NCI-H2227 (cell line): ENCODE measurements at regions not wholly inside any gene's neighbourhood (a gene's known extent, or its start where the extent isn't known, plus 50 kb on each side); places are given as distances from the start of the nearest gene placed in this dataset.
A peak's percentile ranks its signal among the peaks of the same experiment; 100 is the strongest.
"Not testable (repeated sequence)": the region's sequence is repeated elsewhere in the genome, so short reads cannot be mapped to it uniquely, and the experiment has no call there.

Source experiments
- DNase-seq: peaks from one replicate; lab custom pipeline; 2025; ENCODE audit not compliant: unreplicated experiment; lab: John Stamatoyannopoulos, UW

DNA sequence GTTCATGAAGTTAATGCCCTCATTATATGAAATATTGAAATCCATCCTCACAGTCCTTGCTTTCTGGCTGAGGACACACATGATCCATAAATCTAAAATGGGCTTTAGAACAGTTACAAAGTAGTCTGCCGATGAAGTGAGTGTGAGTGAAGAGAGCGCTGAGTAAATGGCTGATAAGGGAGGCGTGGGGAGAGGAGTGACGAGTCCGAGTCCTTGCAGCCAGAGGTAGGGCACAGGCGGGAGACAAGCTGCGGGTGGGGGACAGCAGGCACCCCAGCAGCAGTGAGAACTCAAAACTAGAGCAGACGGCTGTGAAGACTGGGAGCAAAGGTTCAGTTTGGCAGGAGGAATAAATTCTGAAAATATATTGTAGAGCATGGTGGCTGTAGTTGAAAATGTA is 140.1 kb upstream of the ATP2B1 start:
- no peak for DNase-seq

DNA sequence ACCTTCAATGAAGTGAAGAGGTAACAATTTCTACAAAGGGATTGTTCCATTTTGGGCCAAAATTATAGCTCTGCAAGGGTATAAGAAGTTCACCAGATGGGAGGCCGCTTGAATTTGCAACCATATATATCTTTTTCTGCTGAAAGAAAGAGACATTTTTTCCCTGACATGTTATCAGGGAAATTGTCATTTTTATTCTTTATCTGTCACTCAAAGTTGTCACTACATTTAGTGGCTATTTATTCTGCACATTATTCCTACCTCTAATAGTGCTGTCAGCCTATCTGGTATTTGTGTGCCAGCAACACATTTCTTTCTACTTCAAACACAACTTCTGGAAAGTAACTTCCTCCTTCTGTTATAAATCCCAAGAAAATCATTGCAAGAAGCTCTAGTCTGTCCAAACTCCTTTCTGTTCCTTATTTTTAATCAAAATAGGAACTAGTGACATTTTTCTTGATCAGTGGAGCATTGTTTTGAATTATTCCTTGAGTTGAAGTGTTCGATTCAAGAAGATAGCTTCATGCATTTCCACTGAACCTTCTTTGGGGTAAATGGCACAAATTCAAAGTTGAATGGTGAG is 137.9 kb upstream of the ATP2B1 start:
- DNase-seq: no peak

DNA sequence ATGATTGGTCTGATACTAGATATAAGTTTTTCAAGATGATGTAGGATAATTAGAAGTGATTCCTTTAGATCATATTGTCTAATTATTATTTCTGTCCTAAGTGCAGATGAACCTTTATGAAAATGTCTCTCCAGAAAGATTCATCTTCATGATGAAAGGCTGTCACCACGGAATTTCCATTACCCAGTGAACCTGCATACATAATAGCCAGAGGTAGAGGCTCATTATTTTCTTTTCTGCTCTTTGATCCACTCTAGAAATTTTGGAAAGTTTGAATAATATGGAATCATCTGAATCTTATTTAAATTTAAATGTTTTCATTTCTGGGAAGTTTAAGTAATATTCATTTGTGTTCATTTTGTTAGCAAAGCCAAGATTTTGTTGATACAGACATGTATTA is 137.1 kb upstream of the ATP2B1 start:
- no peak for DNase-seq

DNA sequence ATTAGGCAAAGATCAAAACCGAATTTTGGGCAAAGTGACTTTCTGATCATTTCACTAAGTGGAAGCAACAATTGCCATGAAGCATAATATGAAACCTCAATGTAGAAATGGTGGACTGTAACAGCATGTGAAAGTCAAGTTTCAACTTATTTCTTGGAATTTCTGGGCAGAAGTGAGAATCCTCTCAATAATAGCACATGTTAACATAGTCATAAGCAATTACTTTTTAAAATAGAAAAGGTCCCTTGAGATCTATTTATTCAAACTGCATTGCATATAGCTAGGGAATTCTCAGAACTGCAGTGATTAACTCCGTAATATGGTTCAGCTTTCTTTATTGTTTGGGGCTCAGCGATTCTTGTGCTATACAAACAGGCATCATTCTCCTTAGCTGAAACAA is 136.7 kb upstream of the ATP2B1 start:
- DNase-seq: no peak

DNA sequence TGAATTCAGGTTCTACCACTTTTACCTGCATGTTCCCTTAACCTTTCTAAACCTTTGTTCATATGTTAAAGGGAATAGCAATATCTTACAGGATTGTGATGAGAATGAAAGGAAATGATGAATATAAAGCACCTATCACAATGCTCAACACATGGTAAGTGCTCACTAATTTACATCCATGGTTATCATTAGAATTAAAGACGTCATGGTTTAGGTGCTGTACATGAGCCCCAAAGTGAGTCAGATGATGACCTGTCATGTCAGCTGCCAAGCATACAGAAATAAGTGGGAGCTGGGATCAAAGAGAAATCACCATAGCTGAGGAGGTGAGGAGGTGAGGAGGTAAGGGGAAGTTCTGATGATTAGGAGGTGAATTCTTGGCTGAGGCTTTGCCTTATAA is 135.9 kb upstream of the ATP2B1 start:
- DNase-seq: no peak

DNA sequence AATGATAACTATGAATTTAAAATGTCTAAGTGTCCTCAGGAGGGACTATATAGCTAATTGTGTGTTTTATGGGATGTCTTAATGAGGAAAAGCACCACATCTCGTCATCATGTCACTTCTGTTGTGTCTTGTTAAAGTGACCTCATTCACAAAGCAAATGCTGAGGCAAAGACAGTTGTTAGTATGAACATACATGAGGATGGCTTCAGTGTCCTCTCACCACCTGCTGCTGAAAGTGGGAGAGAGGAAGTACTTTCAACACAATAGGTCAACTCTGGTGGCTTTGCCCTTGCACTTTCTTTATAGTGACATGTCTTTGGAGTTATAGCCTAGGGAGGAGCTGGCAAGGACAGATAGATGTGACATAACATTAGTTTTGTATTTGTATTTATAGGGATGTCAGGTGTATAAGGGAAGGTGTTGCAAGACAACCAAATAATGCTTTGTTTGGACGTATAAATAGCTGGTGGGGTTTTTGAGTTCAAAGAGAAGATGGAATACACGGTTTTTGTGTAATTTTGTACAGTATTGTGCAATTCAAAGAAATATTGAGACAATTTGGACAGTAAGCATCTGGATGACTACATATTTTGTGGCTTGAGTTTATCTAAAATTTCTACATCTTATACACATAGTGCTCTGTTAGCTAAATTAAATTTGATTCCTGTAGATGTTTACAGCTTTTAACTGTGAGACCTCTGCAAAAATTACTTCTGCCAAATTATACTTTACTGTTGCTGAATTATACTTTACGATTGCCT is 131.7 kb upstream of the ATP2B1 start:
- no peak for DNase-seq

DNA sequence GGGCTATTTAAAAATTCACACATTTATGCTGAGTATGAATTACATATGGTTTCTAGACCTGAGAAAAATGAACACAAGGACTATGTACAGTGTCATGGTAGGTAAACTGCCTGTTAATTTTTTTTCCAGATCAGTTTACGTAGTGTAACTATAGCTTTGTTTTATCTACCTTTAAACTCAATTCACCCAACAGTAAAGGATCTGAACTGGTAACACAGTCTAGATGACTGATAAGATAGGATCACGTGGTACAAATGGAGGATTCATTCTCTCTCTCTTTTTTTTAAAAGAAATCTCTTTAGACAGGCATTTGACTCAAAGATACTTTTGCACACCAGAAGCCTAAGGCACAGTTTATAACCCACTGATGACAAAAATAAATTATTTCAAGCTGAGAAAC is 130.8 kb upstream of the ATP2B1 start:
- no peak for DNase-seq

DNA sequence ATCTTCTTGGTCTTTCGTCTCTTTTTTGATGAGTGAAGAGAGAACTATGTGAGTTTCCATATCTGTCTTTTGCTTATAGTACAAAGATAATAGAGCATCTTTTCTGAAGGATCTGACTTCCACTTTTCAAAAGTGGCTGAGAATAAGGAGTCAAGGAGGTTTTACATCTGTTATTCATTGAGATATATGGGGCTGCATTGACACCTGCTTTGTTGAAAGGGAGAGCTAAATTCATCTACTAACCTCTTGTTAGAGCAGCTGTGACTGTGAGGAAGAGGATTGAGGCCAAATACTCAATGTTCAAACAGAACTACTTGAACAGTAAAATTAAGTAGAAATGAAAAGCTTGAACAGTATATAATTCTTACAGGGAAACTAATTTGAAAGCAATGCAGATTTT is 130.2 kb upstream of the ATP2B1 start:
- no peak for DNase-seq

DNA sequence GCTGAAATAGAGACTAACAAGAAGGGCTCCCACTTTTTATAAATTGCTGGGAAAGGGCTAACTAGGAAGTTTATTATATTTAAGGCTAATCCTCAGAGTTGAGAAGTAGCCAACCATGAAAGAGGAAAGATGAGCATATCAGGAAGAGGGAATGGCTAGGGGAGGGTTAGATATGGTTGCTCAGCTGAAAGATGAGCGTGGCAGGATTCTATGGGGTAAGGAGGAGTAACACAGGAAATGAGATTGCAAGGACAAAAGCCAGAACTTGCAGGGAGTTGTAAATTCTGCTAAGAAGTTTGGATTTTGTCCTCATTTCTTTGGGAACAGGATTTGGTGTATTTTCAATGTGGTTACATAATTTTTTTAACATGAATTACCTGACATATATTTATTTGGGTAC is 127.4 kb upstream of the ATP2B1 start:
- DNase-seq: no peak

DNA sequence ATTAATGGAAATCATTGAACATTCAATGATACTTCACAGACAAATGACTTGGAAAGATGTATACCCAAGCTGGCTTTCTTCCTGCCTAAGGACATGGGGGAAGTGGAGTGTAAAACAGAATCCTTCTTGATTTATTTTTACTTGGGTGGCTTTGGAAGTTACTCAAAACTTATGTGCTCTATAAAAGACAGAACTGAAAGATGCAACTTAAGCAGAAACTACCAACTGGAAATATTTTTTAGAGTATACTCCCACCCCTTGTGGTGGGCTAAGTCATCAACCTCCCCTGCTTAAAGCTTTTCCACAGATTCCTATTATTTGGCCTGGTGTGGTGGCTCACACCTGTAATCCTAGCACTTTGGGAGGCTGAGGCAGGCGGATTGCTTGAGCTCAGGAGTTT is 126.0 kb upstream of the ATP2B1 start:
- DNase-seq: no peak

DNA sequence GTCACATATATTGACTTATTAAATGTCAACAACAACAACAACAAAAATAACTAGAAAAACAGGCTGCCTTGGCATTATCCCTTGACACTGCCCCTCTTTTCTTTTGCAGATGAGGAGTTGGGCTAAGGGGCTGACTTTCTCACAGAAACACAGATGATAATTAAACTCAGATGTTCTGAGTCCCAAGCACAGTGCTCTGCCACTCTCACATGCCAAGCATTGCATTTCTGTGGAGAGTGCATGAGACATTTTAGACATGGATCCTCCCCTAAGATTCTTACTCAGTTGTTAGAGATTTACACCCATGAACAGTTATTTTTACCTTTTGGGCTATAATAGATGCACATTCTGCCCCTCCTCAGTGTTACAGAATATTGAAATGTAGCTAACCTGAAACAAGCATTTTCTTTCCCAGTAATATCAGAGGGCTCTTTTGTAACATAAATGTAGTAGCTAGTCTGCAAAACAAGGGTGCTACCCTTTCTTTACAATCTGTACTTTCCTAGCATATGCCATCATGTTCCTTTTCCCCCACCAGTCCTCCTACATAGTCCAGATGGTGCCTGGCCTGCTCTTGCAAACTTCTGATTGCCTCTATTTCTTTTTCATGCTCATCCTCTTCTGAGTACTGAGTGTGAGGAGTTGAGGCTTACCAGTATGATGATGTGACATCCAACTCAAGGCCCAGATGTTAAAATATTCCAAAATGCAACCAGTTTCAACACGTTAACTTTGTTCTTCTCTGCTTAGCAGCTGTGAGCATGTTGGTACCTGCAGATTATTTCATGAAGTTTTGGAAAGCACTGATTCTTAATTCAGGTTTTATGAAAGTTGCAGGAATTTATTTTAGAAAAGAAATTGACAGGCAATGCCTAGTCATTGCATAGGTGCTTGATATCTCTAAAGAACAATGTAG is 125.0 kb upstream of the ATP2B1 start:
- no peak for DNase-seq

DNA sequence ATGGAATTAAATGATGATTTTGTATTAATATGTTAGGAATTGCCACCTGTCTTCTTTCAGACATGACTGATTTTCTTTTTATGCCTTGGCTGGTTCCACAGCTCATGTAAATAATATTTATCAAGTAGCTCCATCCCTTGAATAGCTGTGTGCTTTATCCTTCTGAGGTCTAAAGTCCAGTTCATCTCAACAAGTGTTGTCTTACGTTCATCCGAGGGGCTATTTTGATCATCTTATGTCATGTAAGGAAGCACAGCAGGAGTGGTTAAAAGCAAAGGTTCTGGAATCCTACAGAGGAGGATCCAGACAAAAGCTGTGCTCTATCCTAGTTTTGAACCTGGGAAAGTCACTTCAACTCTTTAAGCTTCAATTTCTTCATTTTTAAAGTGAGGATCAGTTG is 123.7 kb upstream of the ATP2B1 start:
- DNase-seq: no peak

DNA sequence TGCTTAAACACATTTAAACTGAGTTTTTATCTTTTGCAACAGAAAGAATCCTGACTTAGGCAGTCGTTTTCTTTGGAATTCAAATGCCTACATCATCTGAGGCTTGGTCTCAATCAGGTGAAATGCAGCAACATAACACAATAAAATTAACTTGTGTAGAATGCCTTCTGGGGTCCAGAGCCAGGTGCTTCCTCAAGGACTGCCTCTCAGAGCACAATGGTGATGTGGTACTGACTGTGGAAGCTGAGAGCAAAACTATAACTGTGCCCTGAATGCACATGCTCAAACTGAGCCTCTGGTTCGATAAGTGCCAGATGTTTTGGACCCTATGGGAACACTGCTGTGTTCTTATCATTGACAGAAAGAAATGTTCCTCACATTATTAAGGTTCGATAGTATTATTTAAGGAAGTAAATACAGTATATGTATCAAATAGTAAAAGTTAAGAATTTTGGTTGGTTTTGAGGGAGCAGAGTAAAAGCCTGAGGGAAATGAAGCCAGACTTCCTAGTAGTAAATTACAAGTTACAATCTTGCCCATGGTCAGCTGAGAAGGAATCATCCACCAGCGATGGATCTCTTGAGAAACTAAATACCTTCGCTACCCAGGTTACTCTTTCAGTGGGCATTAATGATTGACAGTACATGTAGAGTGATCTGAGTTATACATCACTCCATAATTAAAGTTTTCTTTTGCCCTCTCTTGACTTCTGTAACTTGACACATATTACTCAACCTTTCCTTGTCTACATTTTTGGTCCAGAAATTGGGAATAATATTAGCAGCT is 122.9 kb upstream of the ATP2B1 start:
- no peak for DNase-seq

DNA sequence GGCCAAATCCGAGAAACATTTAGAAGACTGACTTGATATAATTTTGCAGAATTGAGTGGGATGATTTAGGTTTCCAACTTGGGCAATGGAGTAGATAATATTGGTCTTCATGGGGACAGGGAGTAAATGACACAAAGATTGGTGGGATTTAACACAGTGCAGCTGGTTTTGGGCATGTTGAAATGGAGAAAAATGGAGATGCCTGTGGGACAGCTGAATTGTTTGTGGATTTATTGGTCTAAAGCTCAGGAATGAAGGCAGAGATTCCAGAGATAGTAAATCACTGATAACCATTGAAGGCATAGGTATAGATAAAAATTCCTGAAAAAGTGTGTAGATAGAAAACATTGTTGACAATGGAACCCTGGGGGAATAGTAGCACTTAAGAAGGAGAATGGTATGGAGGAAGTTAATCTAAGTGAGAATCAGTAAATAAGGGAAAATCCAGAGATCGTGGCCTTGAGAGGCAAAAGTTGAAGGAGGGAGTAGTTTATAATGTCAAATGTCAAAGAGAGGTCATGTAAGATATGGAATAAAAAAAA is 120.9 kb upstream of the ATP2B1 start:
- DNase-seq: no peak

DNA sequence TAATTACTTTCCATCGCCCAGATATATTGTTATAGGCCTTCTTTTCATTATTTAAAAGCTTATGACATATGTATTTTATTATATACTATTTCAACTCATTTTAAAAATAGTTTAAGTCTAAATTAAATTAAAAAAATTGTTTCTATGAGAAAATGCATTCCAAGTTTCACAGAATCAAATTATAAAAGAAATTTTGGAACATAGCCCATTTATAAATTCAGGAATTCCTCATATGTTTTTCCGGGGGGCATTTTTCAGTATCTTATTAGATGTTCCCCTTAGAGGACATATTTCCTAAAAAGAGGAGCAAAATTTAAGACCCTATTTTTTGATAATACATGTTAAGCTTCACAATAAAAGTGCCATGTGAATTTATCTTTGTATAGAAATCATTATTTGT is 119.9 kb upstream of the ATP2B1 start:
- no peak for DNase-seq

DNA sequence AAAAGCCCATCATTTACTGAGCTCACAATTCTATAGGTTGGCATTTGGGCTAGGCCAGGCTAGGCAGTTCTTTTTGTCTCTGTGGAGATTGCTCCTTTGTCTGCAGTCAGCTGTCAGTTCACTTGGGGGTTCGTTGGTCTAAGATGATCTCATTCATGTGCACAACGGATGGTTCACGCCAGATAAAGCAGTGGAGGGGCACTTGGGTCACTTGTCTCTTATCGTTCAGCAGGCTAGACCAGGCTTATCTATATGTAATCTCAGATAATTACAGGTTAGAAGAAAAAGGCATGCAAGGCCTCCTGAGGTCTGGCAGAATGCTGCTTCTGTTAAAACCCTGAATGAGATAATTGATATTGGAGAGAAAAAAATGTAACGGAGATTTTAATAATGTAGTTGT is 119.0 kb upstream of the ATP2B1 start:
- DNase-seq: peak; percentile 84

DNA sequence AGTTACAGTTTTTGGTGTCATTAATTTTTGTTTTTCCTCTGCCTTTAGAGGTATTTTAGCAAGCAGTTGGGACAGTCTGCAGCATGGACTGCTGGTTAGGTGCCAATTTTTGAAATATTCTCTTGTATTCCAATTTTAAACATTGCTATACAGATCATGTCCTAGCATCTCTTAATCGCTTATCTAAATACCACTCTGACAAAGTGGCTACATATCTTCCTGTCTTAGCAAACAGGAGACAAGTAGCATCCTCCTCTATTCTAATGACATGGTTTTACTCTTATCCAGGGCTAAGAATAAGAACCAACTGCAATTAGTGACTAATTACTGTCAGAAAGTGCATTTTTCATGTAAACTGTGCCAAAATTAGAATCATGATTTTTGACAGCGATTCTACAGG is 117.8 kb upstream of the ATP2B1 start:
- no peak for DNase-seq

DNA sequence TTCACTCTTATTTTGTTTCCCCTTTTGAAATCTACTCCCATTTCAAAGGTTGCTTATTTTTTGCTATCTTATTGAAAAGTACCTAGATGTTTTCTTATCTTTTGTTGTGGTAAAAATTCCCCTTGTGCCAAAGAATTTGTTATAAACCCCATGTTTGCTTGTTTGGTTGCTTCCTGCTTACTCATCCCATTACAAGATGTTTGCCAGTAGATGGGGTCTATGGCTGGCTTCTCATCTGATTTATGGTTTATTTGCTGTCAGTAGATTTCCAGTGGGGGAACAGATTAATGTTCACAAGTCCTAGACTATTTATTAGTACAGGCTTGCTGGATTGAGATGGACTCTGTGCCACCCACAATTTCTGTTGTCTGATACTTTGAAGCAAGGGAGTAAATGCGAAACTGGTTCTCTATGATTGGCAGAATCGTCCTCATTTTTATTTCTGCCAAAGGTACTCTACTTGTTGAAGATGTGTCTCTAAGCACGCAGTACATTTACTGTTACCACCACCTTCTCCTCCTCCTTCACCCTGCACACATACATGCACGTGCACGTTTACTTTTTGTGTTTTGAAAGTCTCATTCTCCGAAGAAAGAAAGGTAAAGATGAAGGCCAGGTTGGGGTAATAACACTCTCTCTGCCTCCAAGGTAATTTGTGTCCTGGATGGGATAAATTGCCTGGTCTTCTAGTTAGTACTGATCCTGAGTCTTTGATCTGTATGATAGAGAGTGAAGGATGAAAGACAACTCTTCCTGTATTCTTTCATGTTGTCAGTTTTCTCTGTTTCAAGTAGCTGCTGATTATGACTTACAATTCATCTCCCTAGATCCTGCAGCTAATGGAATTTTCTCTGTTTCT is 117.2 kb upstream of the ATP2B1 start:
- peak; percentile 40 for DNase-seq

DNA sequence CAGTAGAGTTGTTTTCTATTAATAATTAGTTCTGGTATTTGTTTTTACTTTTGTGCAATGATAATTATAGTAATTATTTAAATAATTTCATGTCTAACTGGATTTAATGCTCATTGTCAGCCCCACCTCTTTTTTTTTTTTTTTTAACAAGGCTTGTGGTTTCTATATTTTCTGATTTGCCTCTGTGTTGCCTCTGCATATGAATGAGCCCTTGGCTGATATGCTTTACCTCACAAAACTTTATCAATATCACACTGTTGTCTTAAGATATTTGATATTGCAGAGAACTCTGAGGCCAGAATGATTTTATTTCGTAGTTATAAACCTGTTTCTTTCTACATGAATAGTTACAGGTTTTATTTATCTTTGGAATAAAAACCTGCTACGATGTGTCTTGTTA is 116.2 kb upstream of the ATP2B1 start:
- DNase-seq: no peak

DNA sequence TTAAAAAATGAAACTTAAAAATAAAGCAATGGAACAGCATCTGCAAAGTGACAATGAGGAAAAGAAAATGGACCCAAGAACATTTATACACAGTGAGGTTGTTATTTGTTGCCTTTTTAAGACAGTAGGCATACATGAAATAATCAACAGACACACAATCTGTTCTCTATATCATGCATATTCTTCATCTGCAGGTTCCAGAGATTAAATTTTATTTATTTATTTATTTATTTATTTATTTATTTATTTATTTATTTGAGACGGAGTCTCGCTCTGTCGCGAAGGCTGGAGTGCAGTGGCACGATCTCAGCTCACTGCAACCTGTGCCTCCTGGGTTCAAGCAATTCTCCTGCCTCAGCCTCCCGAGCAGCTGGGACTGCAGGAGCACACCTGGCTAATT is 114.4 kb upstream of the ATP2B1 start:
- DNase-seq: not testable (repeated sequence)
